Adrenal gland (tissue), 5 donors: ENCODE measurements at regions not wholly inside any gene's neighbourhood (a gene's known extent, or its start where the extent isn't known, plus 50 kb on each side); places are given as distances from the start of the nearest gene placed in this dataset.

Experiments used
- POLR2A ChIP-seq, 2 donors: fragments of 450-650 bp; IDR thresholded peaks; one replicate each; pipeline ENCODE4 v1.6.1; 2017; ENCODE audit warnings: antibody characterized with exemption in 2 of 2, mild to moderate bottlenecking in 2 of 2, moderate library complexity in 1 of 2
- TF ChIP-seq, protein P1 (sequence below), 6 experiments: fragments of 450-650 bp in 4 of 6; fragments of 200-600 bp in 2 of 6; sonication (generic) in 1 of 6; IDR thresholded peaks; 1 replicate in 5 of 6; 2 replicates in 1 of 6; pipeline versions ENCODE4 v1.5.1 to v1.8.0; 2016 to 2021; ENCODE audit warnings: antibody characterized with exemption in 6 of 6, mild to moderate bottlenecking in 2 of 6, moderate library complexity in 1 of 6
- donor health status: DM: no; HTN: no; CAD: no.

GRCh38 chr2:15840148-15840547, 100.2 kb upstream of the MYCN start:
- TF ChIP-seq, protein P1, sequence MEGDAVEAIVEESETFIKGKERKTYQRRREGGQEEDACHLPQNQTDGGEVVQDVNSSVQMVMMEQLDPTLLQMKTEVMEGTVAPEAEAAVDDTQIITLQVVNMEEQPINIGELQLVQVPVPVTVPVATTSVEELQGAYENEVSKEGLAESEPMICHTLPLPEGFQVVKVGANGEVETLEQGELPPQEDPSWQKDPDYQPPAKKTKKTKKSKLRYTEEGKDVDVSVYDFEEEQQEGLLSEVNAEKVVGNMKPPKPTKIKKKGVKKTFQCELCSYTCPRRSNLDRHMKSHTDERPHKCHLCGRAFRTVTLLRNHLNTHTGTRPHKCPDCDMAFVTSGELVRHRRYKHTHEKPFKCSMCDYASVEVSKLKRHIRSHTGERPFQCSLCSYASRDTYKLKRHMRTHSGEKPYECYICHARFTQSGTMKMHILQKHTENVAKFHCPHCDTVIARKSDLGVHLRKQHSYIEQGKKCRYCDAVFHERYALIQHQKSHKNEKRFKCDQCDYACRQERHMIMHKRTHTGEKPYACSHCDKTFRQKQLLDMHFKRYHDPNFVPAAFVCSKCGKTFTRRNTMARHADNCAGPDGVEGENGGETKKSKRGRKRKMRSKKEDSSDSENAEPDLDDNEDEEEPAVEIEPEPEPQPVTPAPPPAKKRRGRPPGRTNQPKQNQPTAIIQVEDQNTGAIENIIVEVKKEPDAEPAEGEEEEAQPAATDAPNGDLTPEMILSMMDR (IDR thresholded peaks at IDR 0.05), result no peak
- TF ChIP-seq POLR2A (IDR thresholded peaks at IDR 0.05), result no peak
